ENCODE measurements at regions not wholly inside any gene's neighbourhood (a gene's known extent, or its start where the extent isn't known, plus 50 kb on each side); places are given as distances from the start of the nearest gene placed in this dataset.

- H3K4me3 ChIP-seq (ENCODE audit: low read length), result no peak overlapping the region
- no peak for DNase-seq (ENCODE audit: low read depth)
- TF ChIP-seq, protein P1, sequence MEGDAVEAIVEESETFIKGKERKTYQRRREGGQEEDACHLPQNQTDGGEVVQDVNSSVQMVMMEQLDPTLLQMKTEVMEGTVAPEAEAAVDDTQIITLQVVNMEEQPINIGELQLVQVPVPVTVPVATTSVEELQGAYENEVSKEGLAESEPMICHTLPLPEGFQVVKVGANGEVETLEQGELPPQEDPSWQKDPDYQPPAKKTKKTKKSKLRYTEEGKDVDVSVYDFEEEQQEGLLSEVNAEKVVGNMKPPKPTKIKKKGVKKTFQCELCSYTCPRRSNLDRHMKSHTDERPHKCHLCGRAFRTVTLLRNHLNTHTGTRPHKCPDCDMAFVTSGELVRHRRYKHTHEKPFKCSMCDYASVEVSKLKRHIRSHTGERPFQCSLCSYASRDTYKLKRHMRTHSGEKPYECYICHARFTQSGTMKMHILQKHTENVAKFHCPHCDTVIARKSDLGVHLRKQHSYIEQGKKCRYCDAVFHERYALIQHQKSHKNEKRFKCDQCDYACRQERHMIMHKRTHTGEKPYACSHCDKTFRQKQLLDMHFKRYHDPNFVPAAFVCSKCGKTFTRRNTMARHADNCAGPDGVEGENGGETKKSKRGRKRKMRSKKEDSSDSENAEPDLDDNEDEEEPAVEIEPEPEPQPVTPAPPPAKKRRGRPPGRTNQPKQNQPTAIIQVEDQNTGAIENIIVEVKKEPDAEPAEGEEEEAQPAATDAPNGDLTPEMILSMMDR (IDR thresholded peaks at IDR 0.05; ENCODE audit: insufficient read depth, low read depth, low read length, missing control alignments), result no peak
Measured at GRCh38 chr22:35138521-35138920, 72.6 kb downstream of the ISX start.

- DNase-seq (ENCODE audit: low read depth), result no peak
- TF ChIP-seq, protein P1 (IDR thresholded peaks at IDR 0.05; ENCODE audit: insufficient read depth, low read depth, low read length, missing control alignments), result no peak
- H3K4me3 ChIP-seq (ENCODE audit: low read length), result no peak overlapping the region
Measured at GRCh38 chr22:35140879-35141745, 75.2 kb downstream of the ISX start.

- TF ChIP-seq, protein P1 (IDR thresholded peaks at IDR 0.05; ENCODE audit: insufficient read depth, low read depth, low read length, missing control alignments), result no peak
- H3K4me3 ChIP-seq (ENCODE audit: low read length), result no peak overlapping the region
Measured at GRCh38 chr22:35148381-35148780, 82.4 kb downstream of the ISX start.

GRCh38 chr22:35148866-35149548, 83.0 kb downstream of the ISX start:
- DNase-seq (ENCODE audit: low read depth), result no peak
- H3K4me3 ChIP-seq (ENCODE audit: low read length), result no peak overlapping the region
- TF ChIP-seq, protein P1 (IDR thresholded peaks at IDR 0.05; ENCODE audit: insufficient read depth, low read depth, low read length, missing control alignments), result no peak

More at GRCh38 chr22:35148381-35148780, 82.4 kb downstream of the ISX start:
- DNase-seq (ENCODE audit: low read depth), result no peak

GRCh38 chr22:35150183-35151107, 84.5 kb downstream of the ISX start:
- DNase-seq (ENCODE audit: low read depth), result peak; percentile 19

GRCh38 chr22:35152316-35152715, 86.4 kb downstream of the ISX start:
- DNase-seq (ENCODE audit: low read depth), result no peak
- no peak overlapping the region for H3K4me3 ChIP-seq (ENCODE audit: low read length)
- TF ChIP-seq, protein P1 (IDR thresholded peaks at IDR 0.05; ENCODE audit: insufficient read depth, low read depth, low read length, missing control alignments), result no peak

More at GRCh38 chr22:35150183-35151107, 84.5 kb downstream of the ISX start:
- no peak overlapping the region for H3K4me3 ChIP-seq (ENCODE audit: low read length)
- TF ChIP-seq, protein P1 (IDR thresholded peaks at IDR 0.05; ENCODE audit: insufficient read depth, low read depth, low read length, missing control alignments), result peak; percentile 28
